GM19438 (cell line): ENCODE measurements at regions not wholly inside any gene's neighbourhood (a gene's known extent, or its start where the extent isn't known, plus 50 kb on each side); places are given as distances from the start of the nearest gene placed in this dataset.

Source experiments
- ATAC-seq: cut with Tn5 transposase; IDR thresholded peaks from one replicate; pipeline ENCODE4 v1.9.1; 2021; ENCODE audit warnings: low read depth; ENCODE audit not compliant: unreplicated experiment

- ATAC-seq: no peak
Observed at GRCh38 chr6:23269436-23269835, 700.1 kb downstream of the HDGFL1 start.

- no peak for ATAC-seq
Observed at GRCh38 chr6:23272536-23272935, 703.2 kb downstream of the HDGFL1 start.

GRCh38 chr6:23277521-23278179 lies 708.3 kb downstream of the HDGFL1 start:
- ATAC-seq: no peak

DNA sequence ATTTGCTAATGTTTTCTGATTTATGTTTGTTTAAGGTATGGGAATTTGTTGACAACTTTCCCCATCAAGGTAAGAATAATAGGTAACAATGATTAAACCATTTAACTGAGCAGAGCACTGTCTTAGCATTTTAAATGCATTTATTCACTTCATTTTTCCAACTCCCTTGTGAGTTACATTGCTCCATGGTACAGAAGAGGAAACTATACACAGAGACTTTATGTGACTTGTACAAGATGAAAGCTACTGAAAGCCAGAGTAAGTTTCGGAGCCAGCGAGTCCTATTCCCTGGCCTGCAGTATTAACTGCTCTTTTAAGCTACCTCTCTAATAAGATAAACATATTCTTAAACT lies 708.8 kb downstream of the HDGFL1 start:
- no peak for ATAC-seq

- ATAC-seq: no peak
Observed at GRCh38 chr6:23280437-23280836, 711.1 kb downstream of the HDGFL1 start.

- ATAC-seq: no peak
Observed at GRCh38 chr6:23282252-23283021, 713.1 kb downstream of the HDGFL1 start.

DNA sequence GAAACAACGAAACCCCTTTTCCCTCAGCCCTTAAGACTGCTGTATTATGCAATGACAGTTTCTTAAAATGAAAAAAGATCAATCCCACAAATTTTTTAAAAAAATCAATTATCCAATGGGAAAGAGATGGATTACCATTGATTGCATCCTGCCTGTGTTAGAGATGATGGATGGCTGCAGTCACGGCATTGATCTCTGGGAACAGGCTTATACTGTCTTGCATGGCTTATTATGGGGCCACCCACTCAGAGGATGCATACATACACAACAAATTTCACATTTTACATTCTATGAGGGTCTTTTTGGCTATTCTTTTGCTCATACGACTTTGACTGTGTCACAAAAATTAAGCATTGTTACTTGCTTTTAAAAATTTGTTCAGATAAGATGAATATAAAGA lies 724.3 kb downstream of the HDGFL1 start:
- ATAC-seq: no peak

- no peak for ATAC-seq
Observed at GRCh38 chr6:23301556-23301955, 732.2 kb downstream of the HDGFL1 start.

DNA sequence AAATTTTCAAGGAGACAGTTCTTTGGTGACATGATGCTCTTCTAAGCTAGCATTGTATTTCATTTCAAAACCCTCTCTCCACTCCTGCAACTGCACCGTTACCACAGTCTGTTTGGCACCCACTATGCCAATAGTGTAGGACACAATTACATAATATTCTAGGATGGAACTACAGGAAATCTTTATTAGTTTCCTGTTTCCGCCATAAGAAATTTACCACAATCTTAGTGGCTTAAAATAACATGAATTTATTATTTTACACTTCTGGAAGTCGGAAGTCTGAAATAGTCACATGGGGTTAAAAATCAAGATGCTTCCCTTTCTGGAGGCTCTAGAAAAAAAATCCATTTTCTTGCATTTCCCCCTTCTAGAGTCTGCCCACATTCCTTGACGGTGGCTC lies 733.1 kb downstream of the HDGFL1 start:
- ATAC-seq: no peak

DNA sequence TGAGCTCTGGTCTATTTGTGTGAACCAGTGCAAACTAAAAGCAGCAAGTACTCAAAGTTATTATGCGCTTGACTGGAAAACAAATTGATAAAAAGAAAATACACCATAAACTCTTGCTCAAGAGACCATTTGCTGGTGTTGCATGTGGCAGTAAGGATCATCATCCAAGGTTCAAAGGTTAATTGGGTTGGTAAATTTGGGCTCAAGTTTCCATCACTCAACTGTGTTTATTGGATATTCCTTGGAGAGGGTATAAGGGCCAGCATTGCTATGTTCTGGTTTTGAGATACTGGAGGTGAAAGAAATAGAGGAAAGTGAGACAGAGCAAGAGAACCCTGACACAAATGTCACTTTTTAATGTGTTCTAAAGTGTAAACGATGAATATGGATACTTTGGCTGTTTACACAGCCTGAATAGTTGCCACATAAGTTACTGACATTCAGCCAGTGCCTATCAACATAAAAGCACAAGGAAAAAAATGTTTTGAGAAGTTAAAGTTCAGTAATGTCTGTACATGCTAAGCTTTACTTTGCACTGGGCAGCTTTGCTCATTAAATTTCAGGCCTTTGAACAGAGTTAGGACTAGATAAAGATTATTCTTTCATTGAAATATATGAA lies 736.1 kb downstream of the HDGFL1 start:
- ATAC-seq: no peak

DNA sequence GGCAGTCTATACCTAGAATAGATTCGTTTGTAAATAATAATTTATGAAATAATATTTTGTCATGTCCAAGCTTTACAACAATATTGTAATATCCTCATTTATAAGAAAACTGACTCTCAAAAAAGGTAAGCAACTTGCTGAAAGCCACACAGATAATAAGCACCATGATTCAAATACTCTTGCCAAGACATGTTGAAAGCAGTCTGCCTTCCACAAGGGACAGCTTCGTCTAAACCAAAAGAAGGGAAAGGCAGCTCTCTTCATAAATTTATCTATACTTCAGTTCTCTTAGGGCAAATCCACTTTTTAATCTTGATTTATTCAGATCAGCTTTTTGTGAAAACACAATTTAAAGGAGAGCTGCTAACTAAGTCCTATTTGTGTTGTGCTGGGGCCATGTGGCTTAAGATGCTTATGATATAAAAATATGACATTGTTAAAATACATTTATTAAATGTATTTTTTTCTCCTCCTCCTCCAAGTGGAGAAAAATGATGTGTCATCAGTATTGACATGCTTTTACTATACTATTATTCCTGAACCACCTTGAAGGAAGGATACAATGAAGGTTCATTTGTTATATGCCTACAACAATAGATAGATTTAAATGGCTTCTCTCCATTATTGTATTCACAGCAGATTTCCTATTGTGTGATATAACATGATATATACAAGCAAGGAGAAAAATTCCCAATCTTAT lies 737.0 kb downstream of the HDGFL1 start:
- no peak for ATAC-seq

- ATAC-seq: no peak
Observed at GRCh38 chr6:23307516-23307915, 738.1 kb downstream of the HDGFL1 start.

- ATAC-seq: no peak
Observed at GRCh38 chr6:23308166-23308565, 738.8 kb downstream of the HDGFL1 start.

DNA sequence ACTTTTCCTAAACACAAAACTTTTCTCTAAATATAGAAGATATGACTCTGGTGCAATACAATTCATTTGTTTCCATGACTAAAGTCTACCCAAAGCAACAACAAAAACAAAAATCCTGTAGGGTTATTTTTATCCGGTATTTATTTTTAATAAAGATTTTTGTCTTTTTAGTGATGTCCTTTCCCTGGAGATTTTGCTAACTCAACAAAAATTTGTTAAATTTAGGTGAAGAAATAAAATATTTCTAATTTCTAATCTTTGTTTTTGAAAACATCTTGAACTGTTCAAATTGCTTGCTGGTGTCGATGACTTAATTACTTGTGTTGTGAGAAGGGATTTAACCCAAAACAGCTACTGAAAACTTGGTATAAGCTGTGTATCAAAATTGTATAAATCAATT lies 741.8 kb downstream of the HDGFL1 start:
- ATAC-seq: no peak

GRCh38 chr6:23316131-23316530 lies 746.8 kb downstream of the HDGFL1 start:
- no peak for ATAC-seq

- no peak for ATAC-seq
Observed at GRCh38 chr6:23316931-23317330, 747.6 kb downstream of the HDGFL1 start.

GRCh38 chr6:23319582-23319981 lies 750.2 kb downstream of the HDGFL1 start:
- ATAC-seq: no peak

DNA sequence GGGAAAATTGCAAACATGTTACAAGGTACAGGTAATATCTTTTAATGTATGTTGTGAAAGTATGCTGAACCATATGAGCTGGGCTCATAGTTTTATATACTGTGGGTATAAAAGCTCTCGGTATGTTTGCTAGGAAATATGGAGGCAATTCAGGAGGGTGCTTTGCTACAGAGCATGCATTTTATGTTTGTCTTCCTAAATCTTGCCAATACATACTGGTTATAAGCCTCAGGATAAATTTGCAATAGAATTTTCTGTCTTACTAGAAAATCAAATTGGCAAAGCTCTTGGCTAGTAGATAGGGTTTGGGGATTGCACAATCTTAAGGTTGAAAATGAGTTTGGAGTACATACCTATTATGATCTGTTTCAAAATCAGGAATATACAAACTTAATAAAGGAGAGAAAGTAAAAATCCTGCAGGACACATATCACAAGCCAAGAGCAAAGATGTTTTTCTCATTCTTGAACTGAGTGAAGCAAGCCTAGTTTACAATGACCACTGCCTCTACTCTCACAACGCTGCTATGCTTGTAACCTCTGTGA lies 751.2 kb downstream of the HDGFL1 start:
- ATAC-seq: no peak

DNA sequence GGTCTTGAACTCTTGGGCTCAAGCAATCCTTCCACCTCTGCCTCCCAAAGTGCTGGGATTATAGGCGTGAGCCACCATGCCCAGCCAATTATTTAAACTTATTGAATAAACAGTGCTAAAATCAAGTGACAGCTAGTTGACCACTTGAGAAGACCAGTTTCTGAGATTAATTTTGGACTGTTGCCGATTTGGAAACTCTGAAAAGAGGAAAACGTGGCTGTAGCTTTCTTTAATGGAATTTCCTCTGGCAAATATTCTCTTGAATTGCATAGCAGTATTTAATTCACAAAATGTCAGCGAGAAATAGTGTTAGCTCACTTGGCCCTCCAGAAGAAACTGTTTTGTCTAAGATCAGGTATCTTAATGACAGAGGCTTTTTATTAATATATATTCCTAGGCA lies 754.5 kb downstream of the HDGFL1 start:
- no peak for ATAC-seq

- ATAC-seq: no peak
Observed at GRCh38 chr6:23325065-23325464, 755.7 kb downstream of the HDGFL1 start.

DNA sequence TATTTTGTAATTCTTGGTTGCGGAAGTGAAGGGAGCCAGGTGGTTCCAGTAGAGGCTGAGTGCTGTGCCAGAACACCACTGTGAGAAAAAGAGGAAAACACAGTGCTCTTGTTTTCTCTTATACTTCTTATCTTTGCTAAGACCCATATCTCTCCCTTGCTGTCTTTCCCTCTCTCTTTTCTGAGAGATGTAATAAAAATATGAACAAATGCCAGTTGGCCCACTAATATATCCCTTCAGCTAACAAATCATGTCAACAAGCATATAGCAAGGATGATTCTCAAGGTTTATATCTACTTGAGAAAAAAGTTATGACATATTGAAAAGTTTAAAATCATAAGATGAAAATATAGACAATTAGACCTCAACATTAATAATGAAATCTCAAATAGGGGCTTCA lies 758.3 kb downstream of the HDGFL1 start:
- no peak for ATAC-seq
